HG02884 (cell line): ENCODE measurements at regions not wholly inside any gene's neighbourhood (a gene's known extent, or its start where the extent isn't known, plus 50 kb on each side); places are given as distances from the start of the nearest gene placed in this dataset.

Source experiments
- ATAC-seq: cut with Tn5 transposase; IDR thresholded peaks from one replicate; pipeline ENCODE4 v1.9.1; 2021; ENCODE audit warnings: mild to moderate bottlenecking, moderate library complexity; ENCODE audit not compliant: unreplicated experiment

DNA sequence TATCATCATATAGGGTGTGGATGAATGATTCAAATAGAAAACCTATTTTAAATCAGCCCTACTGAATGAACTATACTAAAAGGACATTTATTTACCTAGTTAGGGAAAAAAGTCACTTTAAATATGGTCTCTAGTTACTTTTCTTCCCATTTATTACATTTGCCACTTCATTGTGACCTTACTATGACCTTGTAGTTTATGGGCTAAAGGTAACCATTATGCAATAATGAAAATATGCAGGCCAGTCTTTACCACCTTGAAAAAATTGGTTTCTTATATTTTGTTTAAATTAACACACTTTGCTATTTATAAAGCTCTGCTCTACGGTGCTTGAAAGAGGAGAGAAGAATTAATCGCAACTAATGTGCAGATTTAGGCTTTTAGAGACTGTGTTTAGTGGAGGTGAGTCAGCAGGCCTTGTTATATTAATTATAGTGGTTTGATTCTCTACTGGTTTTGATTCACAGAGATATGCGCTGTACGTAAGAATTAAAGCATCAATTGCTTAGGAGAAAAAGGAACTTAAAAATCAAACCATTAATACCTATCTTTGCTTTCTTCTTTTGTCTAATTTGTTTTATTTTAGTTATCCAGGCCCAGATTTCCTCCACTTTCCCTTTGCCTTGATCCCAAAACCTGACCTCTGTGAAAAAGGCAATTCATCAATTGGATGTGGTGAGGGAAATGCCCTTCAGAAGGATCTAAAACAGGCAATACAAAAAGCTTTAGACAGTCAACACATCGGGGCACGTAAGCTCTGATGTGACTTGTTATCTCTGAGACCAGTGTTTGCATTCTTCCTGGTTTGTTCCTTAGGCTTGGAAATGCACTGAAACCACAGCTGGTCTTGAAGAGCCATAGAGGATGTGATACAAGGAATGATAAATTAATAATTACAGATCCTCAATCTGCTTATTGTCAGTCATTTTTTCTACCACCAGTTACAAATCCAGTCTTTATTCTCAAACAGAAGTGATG lies 141.2 kb upstream of the HDAC9 start:
- ATAC-seq, result no peak

DNA sequence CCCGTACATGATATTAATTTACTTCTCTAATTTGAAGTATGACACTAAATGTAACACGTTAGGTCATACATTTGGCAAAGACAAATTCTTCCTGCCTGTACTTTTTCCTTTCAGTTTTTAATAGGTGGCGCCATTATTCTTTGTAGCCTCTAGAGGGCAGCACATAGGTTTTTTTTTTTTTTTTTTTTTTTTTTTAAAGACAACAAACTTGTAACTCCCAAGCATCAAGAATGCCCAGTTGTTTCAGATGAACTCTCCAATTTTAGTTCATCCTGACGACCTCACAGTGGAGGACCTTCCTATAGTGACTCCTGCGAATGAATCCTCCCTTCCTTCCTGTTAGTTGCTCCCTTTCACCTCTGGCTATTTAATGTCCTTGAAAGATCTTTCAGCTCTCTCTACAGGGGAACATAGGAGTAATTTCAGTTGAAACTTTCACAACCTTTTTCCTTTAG lies 139.3 kb upstream of the HDAC9 start:
- ATAC-seq, result no peak

DNA sequence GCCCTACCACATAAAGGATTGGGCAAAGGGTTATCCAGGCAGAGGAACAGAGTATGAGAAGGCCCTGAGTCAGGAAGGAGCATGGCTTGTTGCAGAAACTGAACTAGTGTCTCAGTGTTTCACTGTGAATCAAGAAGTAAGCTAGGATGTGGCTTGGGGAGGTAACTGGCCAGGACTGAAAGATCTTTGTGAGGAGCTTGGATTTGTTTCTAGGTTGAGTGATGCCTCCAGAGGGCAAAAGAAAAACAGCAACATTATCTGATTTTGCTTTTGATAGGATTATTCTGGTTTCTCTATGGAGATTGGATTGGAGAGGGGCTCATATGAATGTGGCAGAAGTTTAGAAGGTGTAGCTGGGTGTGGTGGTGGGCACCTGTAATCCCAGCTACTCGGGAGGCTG lies 137.9 kb upstream of the HDAC9 start:
- ATAC-seq, result no peak

DNA sequence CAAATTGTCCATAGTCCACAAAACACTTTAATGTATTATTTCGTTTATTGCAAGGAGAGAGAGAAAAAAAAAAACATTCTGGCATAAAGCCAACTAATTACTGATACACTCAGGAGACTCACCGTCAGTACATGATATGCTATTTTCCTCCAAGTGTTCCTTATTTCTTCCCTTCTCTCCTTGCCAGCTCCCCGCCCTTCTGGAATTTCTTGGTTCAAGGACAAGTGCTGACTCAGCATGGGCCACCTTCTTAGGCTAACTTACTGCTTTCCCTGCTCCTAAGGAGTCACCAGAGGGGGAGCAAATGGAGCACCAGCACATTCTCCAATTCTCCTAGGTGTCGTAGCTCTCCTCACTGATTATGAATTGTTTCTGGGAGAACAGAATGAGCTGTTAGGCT lies 133.8 kb upstream of the HDAC9 start:
- ATAC-seq, result no peak

DNA sequence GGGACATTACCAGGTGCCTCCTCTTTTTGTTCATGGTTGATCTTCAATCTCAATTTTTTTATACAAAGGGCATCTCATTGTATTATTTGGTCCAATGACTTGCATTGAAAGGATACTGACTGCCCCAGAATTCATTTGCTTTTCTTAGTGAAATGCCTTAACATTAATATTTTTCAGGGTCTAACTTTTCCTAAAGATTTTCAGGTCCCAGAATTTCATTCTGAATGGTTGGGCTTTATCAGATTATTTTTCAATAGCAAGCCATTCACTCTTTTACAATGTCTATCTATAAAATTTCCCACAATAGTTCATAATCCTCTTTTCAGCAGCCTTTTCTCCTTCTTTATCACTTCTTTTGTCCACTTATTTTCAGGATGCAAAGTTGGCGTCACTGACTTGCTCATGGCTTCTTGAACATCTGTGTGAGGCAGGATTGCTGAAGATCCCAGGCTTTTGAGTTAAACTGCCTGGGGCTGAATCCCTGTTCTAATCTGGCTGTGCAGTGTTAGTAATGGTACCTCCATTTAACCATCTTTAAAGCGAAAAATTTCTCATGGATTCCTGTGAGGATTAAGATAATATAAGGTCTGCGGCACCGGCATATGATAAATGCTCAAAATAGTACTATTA lies 131.7 kb upstream of the HDAC9 start:
- ATAC-seq, result no peak

DNA sequence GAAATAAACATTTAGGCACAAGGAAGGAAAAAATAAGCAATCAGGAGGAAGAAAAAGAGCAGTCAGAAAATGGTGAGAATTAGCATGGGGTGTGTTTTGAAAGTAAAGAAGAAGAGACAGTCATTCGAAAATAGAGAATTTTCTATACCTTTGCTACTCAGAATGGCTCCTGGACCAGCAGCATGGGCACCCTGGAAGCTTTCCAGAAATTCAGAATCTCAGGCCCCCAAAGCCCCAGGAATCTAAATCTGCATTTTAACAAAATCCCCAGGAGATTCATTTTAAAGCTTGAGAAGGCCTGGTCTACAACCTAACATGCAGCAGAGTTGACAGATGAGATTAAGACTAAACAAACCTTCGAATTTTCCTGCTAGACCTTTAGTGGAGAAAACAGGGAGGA lies 131.2 kb upstream of the HDAC9 start:
- no peak for ATAC-seq

DNA sequence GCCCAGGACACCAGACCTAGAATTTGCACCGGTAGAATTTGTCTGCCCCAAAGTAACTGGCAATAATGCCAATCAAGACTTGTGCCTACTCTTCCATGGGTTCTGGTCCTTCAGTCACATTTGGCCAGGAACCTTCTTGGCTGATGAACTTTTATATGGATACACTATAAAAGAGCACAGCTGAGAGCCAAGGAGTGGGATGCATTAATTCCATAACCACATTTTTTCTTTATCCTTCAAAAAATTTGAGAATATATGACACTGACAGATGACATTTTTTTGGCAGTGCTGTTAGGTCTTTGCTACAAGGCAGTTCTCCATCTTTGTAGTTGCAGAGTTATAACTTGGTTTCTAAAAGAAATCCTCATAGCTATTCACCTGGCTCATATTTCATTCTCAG lies 129.2 kb upstream of the HDAC9 start:
- no peak for ATAC-seq

DNA sequence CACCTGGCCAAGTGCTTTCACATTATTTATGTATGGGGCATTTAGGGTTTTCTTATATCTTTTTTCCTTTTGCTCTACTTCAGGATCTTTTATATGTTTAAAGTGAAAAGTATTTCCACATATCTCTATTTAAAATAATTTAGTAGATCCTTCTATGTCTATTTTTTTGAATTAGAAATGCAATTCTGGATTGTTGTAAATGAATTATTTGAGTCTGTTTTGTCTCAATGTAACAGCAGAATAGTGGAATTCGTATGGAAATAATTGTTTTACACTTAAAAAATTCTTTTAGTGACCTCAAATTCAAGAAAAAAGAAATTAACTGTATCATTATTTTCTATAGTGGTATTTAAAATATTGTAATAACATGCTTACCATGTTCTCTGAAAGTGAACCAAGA lies 126.5 kb upstream of the HDAC9 start:
- ATAC-seq, result no peak

DNA sequence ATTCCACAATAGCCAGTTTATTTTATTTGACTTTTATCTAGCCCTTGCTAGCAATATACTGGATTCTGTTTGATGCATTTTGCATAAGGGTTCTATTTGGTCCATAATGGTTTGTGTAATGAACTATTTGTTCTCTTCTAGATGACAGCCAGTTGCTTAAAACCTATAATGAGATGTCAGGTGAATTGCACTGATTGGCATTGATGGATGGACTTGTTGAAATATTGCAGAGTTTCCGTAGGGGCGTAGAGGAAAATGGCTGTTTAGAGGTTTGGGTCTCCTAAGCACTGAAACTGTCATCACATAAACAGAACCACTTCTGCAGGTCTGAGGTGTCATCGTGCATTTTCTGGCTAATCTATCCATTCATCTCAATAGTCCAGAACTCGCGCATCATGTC lies 124.9 kb upstream of the HDAC9 start:
- ATAC-seq, result no peak

DNA sequence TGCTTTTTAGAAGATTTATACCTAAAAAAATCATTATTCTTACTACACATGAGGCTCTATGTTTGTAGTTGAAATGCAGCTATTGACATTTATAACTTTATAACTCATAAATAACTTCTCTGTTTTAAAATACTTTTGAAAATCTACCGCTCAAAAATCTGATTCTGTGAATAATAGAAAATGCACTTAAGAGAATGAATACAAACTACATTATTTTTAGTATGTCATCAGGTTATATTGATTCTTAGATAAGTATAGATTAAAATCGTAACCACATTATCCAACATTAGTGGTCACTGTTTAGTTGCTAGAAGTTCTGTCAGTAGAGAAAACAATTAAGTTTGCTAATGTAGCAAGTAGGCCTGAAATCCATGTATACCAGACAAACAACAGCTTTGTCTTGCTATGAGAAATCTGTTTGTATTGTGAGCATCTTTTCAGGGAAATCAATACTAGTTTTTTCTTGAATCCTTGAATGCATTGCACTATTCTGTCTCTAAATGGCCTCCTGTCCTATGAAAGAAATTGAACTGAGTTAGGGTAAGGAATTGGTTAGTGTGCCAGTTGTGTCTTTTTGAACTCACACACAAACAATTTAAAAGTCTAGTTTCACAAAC lies 116.5 kb upstream of the HDAC9 start:
- no peak for ATAC-seq

DNA sequence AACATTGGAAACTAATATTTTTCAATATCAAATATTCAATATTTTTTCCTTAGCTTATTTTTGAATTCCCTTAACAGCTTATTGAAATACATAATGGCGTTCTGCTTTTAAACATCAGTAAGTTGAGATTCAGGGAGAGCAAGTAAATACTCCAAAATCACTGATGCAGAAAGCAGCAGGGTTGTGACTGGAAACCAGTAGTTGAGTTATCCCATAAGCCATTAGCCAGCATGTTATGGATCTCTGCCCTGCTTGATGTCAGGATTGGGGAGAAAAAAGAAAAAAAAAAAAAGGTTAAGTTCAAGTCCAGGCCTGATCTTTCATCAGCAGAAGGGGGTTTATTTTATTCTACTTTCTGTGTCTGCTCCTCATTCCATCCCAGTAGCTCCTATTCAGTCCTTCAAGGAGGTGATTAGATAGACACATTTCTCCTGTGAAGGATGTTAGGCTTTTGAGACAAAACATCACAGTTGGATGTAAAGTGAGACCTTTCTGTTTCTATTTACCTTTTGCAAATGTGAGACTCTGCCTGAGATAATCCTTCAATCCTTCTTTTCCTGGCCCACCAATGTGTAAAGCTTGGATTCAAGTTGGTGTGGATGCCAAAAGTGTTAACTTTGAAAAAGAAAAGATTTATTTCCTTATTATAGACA lies 110.9 kb upstream of the HDAC9 start:
- ATAC-seq, result no peak

DNA sequence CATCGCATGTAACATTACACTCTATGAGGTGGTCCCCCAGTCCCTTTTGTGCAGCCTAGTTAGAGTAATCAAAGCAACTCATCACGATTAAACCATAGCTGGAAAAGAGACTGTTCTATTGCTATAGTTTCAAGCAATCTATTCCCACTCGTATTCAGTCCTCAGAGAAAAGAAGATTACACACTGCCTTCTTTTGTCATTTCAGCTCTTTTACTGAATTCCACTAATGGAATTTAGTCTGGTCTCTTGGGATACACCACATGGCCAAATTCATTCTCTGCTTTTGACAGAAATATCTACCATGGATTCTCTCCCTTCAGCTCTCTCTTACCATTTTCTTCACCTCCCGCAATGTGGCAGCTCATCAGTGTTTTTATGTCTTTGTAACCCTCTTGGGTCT lies 108.9 kb upstream of the HDAC9 start:
- no peak for ATAC-seq

DNA sequence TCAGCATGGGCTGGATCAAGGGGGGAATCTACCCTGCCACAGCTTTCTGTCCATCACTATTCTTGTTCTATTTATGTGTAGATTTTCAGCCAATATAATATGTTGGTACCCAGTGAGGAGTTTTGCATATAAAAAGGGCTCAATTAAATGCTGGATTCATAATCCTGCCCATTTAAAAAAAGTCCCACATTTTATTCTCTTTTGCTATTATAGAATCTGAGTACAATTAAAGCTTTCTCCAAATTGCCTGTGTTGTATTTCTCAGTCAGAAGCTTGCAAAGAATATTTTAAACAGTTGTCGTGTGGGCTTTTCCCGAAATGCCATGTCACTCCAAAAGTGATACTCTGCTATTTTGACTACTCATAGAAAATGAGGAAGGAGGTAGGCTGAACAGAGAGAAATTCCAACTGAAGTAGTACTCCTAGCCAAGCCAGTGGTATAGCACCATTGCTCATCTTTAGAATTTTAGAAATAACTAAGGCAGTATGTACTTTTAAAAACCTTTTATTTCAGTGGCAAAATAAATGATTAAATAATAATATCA lies 108.3 kb upstream of the HDAC9 start:
- ATAC-seq, result no peak

DNA sequence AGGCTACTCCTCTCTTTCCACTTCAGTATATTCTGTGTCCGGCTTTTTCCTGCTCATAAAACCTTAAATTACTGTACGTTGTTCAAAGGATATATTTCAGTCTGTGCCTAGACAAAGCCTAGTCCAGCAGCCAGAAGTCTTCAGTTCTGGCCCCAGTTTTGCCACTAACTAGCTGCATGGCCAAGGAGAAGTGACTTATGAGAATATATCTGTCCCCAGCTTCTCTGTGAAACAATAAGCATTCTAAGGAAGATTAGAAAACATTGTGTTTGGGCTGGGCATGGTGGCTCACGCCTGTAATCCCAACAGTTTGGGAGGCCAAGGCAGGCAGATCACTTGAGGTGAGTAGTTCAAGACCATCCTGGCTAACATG lies 105.0 kb upstream of the HDAC9 start:
- ATAC-seq, result no peak

DNA sequence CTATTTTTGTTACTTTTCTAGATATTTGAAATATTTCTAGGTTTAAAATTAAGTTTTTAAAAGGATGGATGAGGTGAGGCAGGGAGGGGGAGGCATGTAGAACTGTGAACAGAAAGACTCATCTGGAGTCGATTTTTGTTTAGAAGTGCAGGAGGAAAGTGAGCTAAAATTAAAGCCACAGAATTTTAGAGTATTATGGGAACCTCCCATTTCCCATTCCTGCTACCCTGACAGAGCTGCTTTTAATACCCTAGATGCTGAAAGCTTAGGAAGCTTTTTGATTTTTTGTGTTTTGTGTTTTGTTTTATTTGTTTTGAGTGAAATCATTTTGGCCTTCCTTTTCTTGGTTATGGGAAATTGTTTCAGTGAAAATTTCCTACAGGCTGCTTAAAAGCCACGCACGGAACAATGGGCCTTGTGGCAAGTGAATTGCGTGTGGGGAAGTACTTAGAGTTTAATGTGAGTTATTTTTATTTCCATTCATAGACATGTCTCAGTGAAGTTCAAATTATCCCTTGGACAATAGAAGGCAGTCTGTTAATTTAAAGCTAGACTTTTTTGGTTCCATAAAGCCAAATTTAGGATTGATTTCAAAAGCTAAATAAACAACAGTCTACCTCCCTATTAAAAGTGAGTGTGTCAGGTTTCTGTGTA lies 102.0 kb upstream of the HDAC9 start:
- ATAC-seq, result no peak

DNA sequence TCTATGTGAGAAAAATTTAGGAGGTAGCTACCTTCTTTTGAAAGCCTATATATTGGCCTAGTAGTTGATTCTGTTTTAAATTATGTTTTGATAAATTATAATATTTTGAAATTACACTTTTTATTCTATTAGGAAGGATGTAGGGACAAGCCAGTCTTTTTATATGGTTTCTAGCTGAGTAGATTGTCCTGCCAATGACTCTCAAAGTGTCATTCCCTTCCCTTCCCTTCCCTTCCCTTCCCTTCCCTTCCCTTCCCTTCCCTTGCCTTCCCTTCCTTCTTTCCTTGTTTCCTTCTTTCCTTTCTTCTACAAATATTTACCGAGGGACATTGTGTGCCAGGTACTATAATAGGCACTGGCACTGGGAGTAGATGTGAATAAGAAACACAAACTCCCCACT lies 99.7 kb upstream of the HDAC9 start:
- ATAC-seq, result no peak

DNA sequence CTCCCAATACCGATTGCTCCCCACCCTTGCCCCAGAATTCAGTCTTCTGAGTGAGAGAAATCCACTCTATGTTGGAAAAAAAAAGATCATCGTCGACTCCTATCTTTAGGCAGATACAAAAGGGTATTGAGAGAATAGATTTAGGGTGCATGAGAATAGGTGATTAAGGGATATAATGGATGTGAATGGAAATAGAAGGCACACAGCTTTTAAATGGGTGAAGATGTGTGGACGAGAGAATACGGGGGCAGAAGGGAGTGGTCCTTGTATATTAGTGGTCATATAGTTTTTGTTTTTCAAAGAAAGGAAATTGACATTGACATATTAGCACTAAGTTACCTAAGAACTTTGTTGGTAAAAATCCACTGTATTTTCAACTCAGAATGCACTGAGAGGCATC lies 98.6 kb upstream of the HDAC9 start:
- no peak for ATAC-seq

DNA sequence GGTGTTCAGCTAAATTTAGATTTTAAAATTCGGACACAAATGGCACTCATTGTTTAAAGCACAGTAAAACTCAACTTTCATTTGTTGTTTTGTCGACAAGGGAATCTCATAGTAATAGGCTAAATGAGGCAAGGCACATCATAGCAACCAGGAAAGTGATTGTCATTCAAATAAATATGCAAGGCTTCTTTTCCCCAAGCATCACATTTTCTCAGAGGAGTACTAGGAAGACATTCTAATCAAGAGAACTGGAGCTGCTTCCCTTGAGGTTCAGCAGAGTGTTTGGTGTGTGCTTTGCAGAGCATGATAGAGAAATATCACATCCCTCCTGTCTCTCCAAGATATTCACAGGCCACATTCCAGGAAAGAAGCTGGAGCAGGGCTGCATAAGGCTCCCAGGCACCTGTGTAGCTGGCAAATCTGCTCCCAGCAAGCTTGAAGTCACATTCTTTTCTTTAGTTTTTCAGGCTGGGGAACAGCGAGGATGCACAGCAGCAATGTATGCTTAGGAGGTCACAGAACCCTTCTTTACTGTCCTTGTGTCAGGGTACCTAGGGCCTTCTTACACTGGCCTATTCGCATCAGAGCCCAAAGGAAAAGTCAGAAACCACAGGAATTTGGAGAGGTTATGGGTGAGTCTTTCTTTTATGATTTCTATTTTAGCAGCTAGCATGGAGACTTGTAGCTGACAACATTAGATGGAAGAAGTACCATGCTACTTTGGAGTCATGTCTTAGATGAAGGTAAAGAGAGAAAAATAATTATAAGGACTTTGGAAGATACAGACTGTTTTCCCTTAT lies 95.9 kb upstream of the HDAC9 start:
- ATAC-seq, result no peak

DNA sequence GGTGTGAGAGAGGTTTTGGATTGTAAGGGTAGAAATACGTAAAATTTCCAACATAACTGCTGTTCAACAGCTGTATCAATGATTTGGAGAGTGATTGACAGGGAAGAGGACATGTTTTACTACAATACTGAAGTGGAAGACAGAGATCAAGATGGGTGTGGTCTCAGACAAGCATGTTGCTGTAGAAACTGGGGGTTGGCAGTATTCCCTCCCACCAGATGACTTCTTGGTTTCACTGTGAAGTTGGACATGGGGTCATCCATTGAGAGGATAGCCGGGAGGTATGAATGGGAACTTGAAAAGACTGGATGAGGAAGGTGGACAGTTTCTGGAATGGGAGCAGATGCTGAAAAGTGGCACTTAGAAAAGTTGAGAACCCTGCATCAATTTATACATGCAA lies 95.3 kb upstream of the HDAC9 start:
- ATAC-seq, result no peak

DNA sequence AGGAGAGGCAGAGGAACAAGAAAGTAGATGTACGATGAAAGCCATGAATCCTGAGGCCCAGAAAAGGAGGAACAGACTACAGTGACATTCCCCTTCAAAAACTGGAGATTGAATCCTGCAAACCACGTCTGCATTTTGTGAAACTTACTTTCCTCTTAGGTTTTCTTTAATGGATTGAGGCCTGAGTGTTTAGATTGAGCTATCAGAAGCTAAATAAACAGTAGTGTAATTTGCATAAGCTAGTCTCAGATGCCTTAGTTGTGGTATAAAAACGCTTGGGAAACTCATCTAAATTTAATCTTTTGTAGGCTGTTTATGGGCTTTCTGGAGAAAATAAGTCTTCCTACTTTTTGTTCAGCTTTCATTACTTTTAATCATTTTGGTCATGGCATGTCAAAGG lies 94.8 kb upstream of the HDAC9 start:
- ATAC-seq, result no peak
